Glomerular visceral epithelial cell (primary cell): ENCODE measurements at regions not wholly inside any gene's neighbourhood (a gene's known extent, or its start where the extent isn't known, plus 50 kb on each side); places are given as distances from the start of the nearest gene placed in this dataset.

ENCODE experiments used
- DNase-seq: peaks from one replicate; pipeline ENCODE4 v3.0.0-alpha.2; 2016; ENCODE audit errors: extremely low spot score

DNA sequence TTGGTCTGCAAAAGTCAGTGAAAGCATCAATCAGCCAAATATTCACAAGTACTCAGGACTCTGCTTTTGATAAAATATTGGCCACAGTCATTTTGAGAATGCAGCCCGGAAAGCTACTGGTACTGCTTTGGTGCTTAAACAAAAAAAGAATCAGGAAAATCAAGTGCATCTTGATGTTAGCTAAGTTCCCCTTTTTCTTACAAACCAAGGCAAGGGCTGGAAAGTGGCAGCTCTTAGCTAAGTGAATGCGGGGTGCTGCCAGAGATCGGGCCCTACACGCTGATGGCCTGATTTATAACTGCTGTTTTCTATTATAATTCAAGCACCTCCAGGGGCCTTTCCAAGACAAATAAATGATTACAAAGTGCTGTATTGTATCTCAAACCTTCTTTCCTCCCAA is 136.8 kb upstream of the MGMT start:
- no peak for DNase-seq

- no peak for DNase-seq
These were observed 135.7 kb upstream of the MGMT start for GRCh38 chr10:129331207-129331838.

- DNase-seq, result no peak
These were observed 135.2 kb upstream of the MGMT start for GRCh38 chr10:129331839-129332220.

- no peak for DNase-seq
These were observed 134.6 kb upstream of the MGMT start for GRCh38 chr10:129332476-129332875.

DNA sequence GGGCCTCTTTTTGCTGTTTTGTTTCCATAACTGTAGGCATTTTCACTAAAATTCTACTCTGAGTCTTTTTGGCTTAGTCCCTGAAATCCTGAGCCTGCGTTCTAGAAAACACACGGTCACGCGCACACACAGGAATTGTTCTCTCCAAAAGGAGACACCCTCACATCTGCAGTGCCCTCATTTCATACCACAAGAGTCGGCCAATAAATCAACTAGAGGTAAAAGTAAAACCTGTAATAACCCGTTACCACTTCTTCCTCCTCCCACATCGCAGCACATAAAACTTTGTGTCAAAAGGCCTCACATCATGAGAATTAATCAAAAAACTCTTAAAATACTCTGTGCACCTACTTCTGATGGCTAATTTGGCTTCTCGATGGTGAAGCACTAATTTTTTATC is 133.3 kb upstream of the MGMT start:
- DNase-seq, result no peak

DNA sequence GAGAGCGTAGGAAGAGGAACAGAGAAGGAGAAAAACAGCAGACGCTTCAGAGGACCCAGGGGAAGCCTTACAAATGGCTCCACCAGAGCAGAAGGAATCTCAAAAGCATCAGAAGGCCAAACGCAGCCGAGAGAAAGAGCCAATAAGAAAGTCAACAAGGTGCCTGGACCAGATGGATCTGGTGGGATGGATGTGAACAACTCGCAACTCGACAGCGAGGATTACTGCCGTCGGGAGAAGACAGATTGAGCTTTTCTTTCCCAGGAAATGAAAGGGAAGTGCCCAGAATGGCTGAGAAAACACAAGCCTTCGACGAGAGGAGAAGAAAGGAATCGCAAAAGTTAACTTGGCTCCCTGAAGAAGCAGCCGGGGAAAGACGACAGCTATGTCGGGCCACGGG is 132.8 kb upstream of the MGMT start:
- no peak for DNase-seq

DNA sequence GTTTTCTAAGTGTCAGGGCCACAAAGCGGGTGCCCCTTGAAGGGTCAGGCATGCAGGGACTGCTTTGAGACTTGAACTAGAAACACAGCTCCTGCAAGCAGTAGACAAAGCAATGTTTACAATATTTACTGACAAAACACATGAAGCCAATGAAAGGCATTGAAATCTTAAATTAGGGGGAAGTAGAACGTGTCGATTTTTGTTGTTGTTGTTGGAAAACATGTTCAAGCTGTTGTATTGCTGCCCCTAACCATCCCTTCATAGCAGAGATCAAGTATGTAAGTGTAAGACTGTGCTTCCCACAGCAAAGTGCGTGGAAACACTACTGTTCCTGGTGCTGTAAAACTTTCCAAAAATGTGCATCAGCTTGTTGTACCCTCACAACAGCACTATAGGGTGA is 131.6 kb upstream of the MGMT start:
- no peak for DNase-seq

- DNase-seq, result no peak
These were observed 131.1 kb upstream of the MGMT start for GRCh38 chr10:129335942-129336341.

DNA sequence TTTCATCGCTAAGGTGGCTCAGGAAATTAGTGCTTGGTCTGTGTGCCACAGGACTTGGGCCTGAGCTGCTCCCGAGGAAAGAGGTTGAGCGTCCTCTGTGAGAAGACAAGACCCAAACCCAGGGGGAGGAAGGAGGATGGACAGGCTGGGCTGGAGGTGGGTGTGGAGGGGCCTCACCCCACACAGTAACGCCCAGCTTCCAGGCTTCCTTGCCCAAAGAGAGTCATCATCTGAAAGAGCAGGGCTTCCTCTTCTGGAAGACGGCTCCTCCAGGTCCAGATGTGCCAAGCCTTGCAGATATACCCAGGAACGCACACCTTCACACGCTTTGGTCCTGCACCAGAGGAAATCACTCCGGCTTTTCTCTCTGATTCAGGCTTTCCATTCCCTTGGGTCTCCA is 127.8 kb upstream of the MGMT start:
- no peak for DNase-seq

DNA sequence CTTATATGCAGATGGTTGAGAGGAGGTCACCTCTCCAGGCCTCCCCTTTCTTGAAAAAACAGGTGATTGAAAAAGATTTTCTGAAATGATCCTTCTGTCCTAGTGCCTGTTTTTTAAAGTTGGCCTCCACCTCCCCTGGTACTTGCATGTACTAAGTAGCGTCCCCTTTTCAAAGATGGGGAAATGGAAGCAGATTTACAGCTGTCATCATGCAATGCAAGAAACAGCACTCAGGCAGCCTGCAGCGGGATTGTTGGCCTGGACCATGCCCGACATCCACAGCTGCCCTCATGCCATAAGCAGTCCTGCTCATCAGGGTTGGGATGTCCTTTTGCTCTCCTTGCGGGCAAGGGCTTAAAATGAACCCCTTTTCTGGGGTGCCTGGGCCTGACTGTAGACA is 127.2 kb upstream of the MGMT start:
- DNase-seq, result no peak

GRCh38 chr10:129341087-129341486 is 126.0 kb upstream of the MGMT start:
- no peak for DNase-seq

GRCh38 chr10:129342385-129342784 is 124.7 kb upstream of the MGMT start:
- no peak for DNase-seq

DNA sequence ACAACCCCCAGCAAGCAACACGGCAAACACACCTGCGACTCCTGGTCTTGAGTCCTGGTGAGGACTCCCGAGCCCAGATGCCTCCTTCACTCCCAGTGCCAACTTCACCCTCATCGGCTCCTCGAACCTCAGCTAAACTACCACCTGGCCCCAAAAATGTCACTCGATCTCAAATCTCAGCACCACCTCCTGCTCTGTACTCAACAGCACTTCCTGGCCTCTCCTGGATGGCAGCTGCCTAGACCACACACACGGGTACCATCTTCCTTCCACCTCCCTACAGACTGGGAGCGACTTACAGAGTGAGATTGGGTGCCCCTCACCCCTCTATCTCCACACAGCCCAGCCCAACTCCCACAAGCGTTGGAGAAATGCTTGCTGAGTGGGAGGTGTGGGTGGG is 123.9 kb upstream of the MGMT start:
- no peak for DNase-seq

- no peak for DNase-seq
These were observed 122.9 kb upstream of the MGMT start for GRCh38 chr10:129344103-129344502.

GRCh38 chr10:129344731-129345355 is 122.2 kb upstream of the MGMT start:
- DNase-seq, result no peak

GRCh38 chr10:129345763-129346162 is 121.3 kb upstream of the MGMT start:
- DNase-seq, result no peak

GRCh38 chr10:129350690-129351089 is 116.4 kb upstream of the MGMT start:
- no peak for DNase-seq

- DNase-seq, result no peak
These were observed 113.9 kb upstream of the MGMT start for GRCh38 chr10:129353101-129353500.

- DNase-seq, result no peak
These were observed 107.0 kb upstream of the MGMT start for GRCh38 chr10:129360046-129360445.

DNA sequence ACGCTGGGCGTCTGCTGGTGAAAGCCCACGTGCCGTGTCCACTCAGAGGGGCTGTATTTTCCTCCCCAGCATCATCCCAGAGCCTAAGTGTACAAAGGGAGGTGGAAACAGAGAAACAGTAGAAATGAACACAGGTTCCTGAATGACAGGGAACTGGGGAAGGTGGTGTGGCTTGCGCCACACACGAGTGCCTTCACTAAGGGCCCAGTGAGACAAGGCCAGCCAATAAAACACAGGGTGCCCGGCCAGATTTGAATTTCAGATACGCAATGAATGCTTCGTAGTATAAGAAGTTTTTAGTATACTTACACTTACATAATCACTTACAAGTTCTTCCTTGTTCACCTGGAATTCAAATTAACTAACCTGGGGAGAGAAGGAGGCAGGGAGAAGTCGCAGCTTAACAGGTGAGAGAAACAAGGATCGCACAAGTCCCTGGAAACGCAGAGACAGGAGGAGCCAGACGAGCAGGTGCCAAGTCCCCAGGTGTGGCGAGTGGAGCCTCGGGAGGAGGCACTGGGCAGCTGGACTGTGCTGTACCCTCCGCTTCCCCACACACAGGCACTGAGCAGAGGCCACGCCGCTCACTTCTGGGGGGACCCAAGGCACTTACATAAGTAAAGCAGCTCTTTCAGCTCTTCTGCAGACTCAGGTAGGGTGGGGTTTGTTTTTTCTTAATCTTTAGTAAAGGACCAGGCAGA is 105.2 kb upstream of the MGMT start:
- no peak for DNase-seq

DNA sequence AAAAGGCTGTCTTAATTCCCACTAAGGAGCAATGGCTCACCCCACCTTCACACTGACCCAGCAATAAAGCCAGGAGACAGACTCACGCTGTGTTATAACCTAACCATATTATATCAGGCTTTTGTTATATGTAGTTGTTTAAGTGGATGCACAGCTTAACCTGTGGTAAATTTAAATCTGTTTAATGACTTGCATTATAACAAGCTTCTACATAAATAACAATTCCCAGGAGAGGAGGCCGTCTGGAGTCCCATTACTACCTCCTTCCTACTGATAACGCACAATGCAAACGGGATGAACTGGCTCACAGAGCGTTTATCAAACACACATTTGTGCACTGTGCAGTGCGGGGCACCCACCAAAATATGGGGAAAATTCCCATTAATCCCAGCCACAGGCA is 102.1 kb upstream of the MGMT start:
- no peak for DNase-seq

GRCh38 chr10:129365767-129366402 is 101.2 kb upstream of the MGMT start:
- no peak for DNase-seq

- DNase-seq, result no peak
These were observed 100.6 kb upstream of the MGMT start for GRCh38 chr10:129366450-129366849.
